ENCODE measurements at regions not wholly inside any gene's neighbourhood (a gene's known extent, or its start where the extent isn't known, plus 50 kb on each side); places are given as distances from the start of the nearest gene placed in this dataset.

GRCh38 chr12:116637589-116638150 is 78.5 kb downstream of the MAP1LC3B2 start:
- dilution Hi-C loops (cut with MboI; ENCODE audit: extremely low pct_ligation_motif_present, low sequenced_read_pairs), result no loop called here
- Histone ChIP-seq H4K20me1 (ENCODE audit: control insufficient read depth, extremely low read depth, insufficient read depth, low read length) (no peaks in the 10 kb centered on the region), H3K9ac (ENCODE audit: control insufficient read depth, extremely low read depth, insufficient read depth, low read length) (no peak overlapping the region), H3K4me3 (ENCODE audit: control insufficient read depth in 2 of 3, extremely low read depth in 1 of 3, insufficient read depth in 2 of 3, low read depth in 1 of 3, low read length in 3 of 3) (no peak overlapping the region), H3K4me2 (ENCODE audit: control insufficient read depth, extremely low read depth, insufficient read depth, low read depth, low read length) (no peak overlapping the region), H3K36me3 (ENCODE audit: control insufficient read depth in 2 of 2, extremely low read depth in 1 of 2, insufficient read depth in 2 of 2, low read length in 2 of 2) (no peaks in the 10 kb centered on the region), H3K79me2 (ENCODE audit: control insufficient read depth, insufficient read depth, low read length) (no peaks in the 10 kb centered on the region), H3K9me3 (ENCODE audit: control insufficient read depth, low read depth, low read length) (no peaks in the 10 kb centered on the region), H2AFZ (ENCODE audit: control insufficient read depth, low read length) (no peak overlapping the region), H3K4me1 (ENCODE audit: control insufficient read depth, extremely low read depth, insufficient read depth, low read length) (no peaks in the 10 kb centered on the region), H3K27ac (ENCODE audit: control insufficient read depth, insufficient read depth, low read length) (no peak overlapping the region), H3K27me3 (ENCODE audit: control insufficient read depth, extremely low read depth, insufficient read depth, low read length) (no peaks in the 10 kb centered on the region), H3K9me1 (ENCODE audit: control insufficient read depth, extremely low read depth, insufficient read depth, low read length) (no peaks in the 10 kb centered on the region)
- no peak for FAIRE-seq
- TF ChIP-seq CTCF (optimal IDR thresholded peaks at IDR 0.05 in 1 of 3, IDR thresholded peaks at IDR 0.05 in 1 of 3, conservative IDR thresholded peaks at IDR 0.05 in 1 of 3; ENCODE audit: extremely low read depth in 1 of 3, insufficient read depth in 2 of 3, low read length in 3 of 3) (no peak), EZH2 (IDR thresholded peaks at IDR 0.05; ENCODE audit: low read length) (no peak)
- no peak for DNase-seq (ENCODE audit: low read depth, low spot score)

- no peaks in the 10 kb centered on the region for H4K20me1 ChIP-seq (ENCODE audit: control insufficient read depth, extremely low read depth, insufficient read depth, low read length)
- DNase-seq (ENCODE audit: low read depth, low spot score) (no peak), FAIRE-seq (no peak)
- no peaks in the 10 kb centered on the region for H3K9me1 ChIP-seq (ENCODE audit: control insufficient read depth, extremely low read depth, insufficient read depth, low read length)
- no peaks in the 10 kb centered on the region for H3K79me2 ChIP-seq (ENCODE audit: control insufficient read depth, insufficient read depth, low read length)
- dilution Hi-C loops (cut with MboI; ENCODE audit: extremely low pct_ligation_motif_present, low sequenced_read_pairs), result no loop called here
- no peaks in the 10 kb centered on the region for H3K27me3 ChIP-seq (ENCODE audit: control insufficient read depth, extremely low read depth, insufficient read depth, low read length)
- no peaks in the 10 kb centered on the region for H3K36me3 ChIP-seq (ENCODE audit: control insufficient read depth in 2 of 2, extremely low read depth in 1 of 2, insufficient read depth in 2 of 2, low read length in 2 of 2)
- no peaks in the 10 kb centered on the region for H3K4me1 ChIP-seq (ENCODE audit: control insufficient read depth, extremely low read depth, insufficient read depth, low read length)
- no peak overlapping the region for H2AFZ ChIP-seq (ENCODE audit: control insufficient read depth, low read length)
- no peak overlapping the region for H3K9ac ChIP-seq (ENCODE audit: control insufficient read depth, extremely low read depth, insufficient read depth, low read length)
- H3K9me3 ChIP-seq (ENCODE audit: control insufficient read depth, low read depth, low read length), result no peaks in the 10 kb centered on the region
- H3K27ac ChIP-seq (ENCODE audit: control insufficient read depth, insufficient read depth, low read length), result no peak overlapping the region
- H3K4me2 ChIP-seq (ENCODE audit: control insufficient read depth, extremely low read depth, insufficient read depth, low read depth, low read length), result no peak overlapping the region
- TF ChIP-seq EZH2 (IDR thresholded peaks at IDR 0.05; ENCODE audit: low read length), result no peak
- no peak for TF ChIP-seq CTCF (optimal IDR thresholded peaks at IDR 0.05 in 1 of 3, IDR thresholded peaks at IDR 0.05 in 1 of 3, conservative IDR thresholded peaks at IDR 0.05 in 1 of 3; ENCODE audit: extremely low read depth in 1 of 3, insufficient read depth in 2 of 3, low read length in 3 of 3)
- no peak overlapping the region for H3K4me3 ChIP-seq (ENCODE audit: control insufficient read depth in 2 of 3, extremely low read depth in 1 of 3, insufficient read depth in 2 of 3, low read depth in 1 of 3, low read length in 3 of 3)
These were observed 77.7 kb downstream of the MAP1LC3B2 start for GRCh38 chr12:116636608-116637519.

Data from keratinocyte (primary cell).